ENCODE measurements at regions not wholly inside any gene's neighbourhood (a gene's known extent, or its start where the extent isn't known, plus 50 kb on each side); places are given as distances from the start of the nearest gene placed in this dataset.
"Not testable (repeated sequence)": the region's sequence is repeated elsewhere in the genome, so short reads cannot be mapped to it uniquely, and the experiment has no call there.

DNA sequence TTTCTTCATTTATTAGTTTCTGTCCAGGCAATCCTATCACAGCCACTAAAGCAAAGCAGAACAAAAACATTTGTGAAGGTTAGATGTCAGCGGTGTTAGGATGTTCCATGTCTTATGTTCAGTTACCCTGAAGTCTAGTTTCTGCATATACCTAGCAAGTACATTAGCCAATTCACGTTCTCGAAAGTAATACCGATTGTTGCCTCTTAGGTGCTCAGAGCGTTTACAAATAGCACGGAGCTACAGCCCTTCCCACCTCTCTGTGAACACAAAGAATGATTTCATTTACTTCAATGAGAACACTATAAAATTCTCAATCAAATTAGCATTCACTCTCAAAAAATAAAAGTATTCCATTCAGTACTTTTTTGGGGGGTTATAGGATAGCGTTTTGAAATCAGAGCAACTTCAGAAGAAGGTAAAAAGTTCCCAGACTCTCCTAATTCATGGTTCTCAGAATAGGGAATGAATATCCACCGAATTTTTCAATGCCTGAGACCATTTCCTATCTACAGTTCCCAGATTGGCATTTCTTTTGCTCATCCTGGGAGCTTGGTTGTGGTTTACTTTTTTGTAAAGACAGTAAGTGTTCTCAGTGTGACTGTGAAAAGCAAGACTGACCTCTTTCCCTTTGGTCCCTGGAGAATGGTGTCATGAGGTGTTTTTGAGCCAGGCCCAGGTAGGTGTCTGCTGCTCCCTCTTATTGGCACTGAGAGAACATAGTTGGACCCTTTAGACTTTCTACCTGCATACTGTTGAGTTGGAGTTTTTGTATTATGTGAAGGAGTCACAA, 488.0 kb upstream of the RGS6 start:
- no peak for DNase-seq

DNA sequence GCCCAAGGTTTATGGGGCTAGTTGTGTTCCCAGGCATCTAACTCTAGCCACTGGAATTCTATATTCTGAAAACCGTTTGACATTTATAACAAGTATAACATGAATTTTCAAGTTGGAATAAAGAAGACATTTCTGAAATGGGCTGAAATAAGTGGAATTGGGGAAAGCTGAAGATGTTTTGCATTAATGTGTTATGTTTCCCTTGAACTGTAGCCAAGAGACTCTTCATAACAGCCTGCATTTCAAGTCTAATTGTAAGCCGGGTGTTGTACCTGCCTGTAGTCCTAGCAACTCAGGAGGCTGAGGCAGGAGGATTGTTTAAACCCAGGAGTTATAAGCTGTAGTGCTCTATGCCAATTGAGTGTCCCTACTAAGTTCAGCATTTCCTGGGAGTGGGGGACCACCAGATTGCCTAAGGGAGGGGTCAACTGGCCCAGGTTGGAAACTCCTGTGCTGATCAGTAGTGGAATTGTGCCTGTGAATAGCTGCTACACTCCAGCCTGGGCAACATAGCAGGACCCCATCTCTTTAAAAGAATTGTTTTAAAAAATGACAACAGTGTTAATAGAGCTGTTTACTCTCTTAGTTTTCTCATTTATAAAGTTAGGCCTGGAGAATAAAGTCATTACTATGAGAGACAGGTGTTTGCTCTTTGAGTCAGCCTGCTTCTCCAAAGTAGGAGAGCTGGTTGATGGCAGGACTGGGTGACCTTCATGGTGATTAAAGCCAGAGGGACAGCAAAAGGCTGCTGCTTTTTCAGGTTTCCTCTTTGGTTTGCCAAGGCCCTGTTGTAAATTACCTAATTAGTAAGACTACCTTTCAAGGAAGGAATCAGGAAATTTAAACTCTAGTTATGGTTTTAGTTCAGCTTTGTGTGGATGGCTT, 483.6 kb upstream of the RGS6 start:
- DNase-seq, result no peak

DNA sequence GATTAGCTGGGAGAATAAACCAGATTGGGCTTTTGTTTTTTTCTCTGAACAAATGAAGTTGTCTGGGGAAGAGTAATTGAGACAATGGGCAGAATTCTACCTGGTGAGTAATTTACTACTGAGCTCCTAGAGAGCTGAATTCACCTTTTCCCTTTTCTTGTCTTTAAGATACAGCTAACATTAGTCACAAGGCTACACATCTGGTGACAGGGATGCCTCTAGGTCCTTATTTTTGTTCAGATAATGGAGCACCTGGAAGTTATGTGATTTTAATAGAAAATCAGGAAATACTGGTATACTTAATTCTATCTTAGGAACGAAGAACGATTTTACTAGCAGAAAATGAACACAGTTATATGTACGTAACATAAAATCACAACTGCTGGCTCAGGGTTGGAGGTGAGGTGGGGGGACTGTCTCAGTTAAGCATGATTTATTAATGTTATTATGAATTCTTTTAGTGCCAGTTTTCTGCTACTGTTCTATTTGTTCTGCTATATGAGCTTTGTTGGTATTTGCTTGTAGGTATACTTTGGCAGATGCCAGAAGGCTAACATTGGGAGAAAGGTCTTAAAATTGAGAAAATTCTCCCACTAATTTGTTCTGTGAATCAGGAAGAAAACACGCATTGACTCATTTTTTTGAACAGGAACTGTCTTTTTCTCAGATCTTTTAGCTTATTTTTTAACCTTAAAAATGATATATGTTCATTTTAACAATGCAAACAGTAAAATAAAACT, 482.7 kb upstream of the RGS6 start:
- DNase-seq, result no peak

DNA sequence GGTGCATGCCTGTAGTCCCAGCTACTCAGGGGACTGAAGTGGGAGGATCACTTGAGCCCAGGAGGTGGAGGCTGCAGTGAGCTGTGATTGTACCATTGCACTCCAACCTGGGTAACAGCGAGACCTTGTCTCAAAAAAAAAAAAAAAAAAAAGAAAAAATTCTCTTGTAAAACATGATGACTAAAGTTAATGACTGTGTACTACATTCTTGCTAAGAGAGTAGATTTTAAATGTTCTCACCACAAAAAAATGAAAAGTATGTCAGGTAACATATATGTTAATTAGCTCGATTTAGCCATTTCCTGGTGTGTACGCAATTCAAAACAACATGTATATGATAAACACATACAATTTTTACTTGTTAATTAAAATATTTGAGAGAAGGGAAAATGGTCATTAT, 480.7 kb upstream of the RGS6 start:
- no peak for DNase-seq

DNA sequence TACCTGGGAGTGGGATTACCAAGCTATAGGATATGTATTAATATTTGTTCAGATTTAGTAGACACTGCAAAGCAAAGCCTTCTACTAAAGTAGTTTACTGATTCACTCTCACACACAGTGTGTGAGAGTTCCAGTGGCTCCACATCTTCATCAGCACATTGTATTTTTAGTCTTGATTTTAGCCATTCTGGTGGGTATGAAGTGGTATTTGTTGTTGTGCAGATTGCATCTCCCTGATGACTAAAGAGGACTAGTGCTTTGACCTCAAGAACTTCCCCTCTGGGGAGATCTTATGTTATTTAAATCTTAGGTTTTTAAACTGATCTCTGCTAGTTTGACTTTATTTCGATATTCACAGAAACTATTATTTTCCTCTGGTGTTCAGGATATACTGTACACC, 479.7 kb upstream of the RGS6 start:
- DNase-seq, result no peak

DNA sequence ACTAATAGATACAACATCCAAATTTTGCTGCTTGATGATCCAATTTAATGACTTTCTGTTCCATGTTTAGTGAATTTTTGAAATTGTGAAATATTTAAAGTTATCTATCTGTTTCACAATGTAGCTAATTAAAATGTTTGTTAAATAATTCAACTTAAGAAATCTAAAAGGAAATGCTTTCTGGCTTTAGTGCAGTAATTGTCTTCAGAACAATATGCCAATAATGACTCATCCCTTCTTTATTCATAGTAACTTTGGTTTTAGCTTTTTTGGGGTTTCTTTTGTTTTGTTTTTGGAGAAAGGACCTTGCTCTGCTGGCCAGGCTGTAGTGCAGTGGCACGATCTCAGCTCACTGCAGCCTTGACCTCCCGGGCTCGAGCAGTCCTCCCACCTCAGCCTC, 479.2 kb upstream of the RGS6 start:
- DNase-seq, result no peak

DNA sequence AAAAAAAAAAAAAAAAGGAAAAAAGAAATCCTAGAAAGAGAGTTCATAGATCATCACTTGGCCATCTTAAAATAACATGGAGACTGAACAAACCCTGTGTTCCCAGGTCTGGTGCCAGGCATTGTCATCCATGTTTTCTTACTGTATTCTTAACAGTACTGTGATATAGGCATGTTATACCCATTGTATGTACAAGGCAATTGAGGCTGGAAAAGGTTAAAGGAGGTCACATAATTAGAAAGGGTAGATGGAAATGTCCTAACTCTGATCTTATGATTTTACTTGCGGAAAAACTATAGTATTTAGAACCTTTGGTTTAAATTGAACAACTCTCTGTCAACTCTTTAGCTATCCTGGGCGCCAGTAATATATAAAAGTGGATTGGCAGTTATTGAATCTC, 478.2 kb upstream of the RGS6 start:
- DNase-seq, result no peak

DNA sequence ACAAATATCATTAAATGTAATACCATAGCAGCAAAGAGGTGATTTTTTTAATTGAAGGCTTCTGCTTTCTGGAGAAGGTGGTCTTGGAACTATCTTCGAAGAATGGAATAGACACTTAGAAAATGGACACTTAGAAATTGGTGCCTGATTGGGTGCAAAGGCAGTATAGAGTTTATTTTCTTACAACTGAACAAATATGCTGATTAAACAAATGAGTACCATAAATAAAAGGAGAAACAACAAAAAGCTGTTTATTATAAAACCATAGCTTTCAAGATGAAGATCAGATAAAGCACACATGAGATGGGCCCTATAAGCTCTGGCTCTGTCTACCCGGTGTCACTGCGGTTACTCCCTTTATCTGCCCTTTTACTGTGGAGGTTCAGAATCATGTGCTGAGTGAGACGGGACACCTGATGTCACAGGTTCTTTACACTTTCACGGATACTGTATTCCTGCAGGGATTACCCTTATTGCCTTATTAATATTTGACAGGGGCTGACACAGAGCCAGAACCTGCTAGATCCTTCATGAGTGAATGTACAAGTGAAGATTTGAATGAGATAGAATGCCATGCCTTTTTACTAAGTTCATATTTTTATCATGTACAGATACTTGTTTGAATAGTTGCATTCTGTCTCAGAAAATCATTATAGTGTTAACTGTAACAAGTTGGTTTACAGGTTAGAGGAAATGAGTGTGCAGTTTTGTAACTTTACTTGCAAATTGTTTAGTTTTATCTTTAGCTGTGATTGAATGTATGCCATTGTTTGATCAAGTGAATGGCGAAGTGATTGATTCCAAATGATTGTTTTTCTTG, 477.5 kb upstream of the RGS6 start:
- DNase-seq, result no peak

DNA sequence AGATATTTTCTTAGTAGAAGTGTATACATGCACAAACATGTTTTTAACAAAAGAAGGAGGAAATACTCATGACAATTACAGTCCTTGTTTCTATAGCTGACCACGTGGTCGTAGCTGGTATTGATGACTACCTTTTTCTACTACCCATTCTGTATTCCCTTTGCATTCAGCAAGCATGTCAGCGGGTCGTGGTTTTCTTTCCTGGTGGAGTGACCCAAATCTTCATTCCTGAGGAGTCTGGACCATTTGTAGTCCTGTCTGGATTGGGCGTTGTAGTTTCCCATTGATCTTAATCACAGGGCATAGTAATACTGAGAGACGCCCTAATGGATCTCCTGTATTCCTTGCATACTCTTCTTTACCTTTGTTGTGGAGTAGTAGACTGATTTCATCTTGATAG, 472.1 kb upstream of the RGS6 start:
- no peak for DNase-seq

DNA sequence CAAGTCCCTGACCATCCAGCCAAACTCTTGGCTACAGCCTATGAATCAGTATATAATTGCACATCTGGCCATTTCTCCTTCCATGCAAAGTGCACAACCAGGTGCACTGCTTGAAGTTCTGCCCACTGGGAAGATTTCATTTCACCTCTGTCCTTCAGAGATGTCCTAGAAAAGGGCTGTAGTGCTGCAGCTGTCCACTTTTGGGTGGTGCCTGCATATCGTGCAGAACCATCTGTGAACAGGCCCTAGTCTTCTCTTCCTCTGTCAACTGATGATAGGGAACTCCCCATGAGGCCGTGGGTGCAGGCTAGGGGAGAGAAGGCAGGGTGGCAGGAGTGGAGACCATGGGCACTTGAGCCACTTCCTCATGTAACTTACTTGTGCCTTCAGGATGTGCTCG, 470.6 kb upstream of the RGS6 start:
- DNase-seq, result not testable (repeated sequence)

DNA sequence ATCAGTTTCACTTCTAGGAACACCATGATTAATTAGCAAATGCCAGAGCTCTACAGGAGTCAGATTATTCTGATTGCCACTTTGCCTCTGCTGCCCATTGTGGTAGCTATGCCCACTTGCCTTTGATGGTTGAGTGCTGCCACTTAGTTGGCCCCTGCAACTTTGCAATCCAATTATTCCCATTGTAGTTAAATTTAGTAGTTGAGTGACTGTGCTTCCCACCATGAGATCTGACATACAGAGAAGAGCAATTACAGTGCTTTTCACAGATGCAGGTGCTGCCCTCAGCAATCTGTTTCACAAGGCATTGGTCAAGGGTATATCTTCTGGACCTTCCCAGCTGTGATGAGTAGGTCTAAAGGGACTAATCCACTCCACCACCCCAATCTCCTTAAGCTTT, 468.4 kb upstream of the RGS6 start:
- DNase-seq, result no peak

DNA sequence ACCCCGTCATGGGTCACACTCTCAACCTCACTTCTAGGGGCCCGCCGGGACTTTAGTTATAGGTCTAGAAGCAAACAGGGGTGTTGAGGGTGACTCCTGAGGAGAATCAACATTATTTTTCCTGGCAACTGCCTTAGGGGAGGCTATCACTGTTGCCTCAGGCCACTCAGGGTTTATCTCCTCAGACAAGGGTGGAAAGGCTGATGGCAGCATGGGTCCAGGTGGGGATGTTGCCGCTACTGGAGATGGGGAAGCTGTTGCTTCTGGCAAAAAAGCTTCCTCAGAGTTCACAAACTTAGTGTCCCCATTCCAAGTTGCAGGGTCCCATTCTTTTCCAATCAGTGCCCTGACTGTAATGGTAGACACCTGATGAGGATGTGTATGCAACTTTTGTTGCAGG, 467.4 kb upstream of the RGS6 start:
- DNase-seq, result no peak

DNA sequence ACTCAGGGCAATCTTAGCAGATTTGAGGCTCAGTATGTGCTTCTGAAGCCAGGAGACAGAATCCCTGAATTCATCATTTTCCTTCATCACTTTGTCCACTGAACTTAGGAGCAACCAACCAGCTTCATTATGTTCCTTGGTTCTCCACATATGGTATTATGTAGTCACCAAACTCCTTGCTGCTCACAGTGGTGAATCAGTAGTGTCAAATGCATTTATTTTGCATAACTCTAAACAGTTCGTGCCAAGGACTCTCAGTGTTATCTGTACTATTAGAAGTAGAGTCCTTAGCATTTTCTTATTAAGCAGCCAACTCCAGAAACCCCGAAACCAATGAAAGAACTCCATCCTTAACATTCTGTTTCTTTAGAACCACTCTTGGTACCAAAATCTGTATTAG, 466.9 kb upstream of the RGS6 start:
- no peak for DNase-seq

DNA sequence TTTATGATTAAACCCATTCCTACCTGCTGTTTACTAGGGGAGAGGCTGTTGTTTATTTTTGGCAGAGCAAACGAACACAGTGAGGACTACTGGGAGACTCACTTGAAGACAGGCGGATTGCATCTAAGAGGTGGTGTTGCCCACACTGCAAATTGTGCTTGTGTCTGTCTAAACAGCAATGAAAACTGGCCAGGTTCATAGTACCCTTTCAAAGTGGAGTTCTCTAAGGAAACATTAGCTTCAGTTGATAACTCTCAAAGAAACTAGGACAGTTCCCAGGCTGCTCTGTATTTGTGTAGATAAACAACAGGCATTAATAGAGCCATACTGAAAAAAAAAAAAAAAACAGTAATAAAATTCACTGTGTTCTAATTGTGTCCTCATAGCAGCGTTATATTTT, 466.0 kb upstream of the RGS6 start:
- no peak for DNase-seq

DNA sequence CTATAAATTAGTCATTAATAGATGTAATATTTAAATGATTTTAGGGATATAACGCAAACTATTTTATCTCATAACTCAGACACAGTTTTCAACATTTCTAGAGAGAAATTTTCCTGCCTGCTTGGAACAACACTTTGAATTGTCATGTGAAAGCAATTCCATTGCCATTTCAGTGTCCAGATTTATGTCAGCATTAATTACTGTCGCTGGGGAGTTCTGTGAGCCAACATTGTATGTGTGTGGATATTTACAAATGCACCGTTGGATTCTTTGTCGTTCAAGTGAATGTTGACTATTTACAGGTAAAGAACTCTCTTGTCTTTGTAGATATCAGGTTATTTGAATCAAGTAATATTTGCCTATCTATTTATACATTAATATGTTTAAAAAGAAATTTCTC, 465.3 kb upstream of the RGS6 start:
- DNase-seq, result no peak

DNA sequence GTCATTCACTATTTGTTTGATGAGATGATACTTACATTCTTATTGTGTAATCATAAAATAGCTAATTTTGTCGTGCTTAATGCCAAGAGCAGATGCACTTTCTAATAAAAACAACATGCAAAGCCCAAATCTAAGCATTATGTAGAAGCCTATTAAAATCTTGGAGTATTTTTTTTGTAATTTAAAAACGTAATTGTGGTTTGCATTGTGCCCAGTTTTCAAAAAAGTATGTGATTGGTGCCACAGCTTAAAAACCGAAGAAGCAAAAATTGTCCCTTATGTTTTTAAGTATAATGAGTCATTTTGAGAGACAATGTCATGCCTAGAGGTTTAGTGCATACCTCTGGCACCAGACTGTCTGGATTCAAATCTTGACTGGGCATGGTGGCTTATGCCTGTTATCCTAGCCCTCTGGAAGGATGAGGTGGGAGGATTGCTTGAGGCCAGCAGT, 464.8 kb upstream of the RGS6 start:
- no peak for DNase-seq

DNA sequence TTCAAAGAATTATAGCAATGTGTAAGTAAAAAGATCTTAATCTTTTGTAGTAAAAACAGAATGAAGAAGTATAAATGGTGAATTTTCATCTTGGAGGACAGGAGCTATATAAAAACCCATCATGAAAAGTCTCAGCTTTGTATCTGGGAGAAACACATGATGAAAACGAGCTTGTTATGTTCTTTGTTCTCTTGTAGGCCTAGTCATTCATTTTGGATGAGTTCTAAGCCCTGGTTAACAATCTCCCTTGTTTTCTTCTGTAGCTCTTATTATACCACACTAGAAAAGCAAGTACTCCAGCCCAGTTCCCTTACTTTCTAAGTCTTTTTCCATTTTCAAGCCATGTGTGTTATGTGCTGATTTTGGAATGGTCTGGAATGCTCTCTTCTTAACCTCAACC, 463.5 kb upstream of the RGS6 start:
- no peak for DNase-seq

DNA sequence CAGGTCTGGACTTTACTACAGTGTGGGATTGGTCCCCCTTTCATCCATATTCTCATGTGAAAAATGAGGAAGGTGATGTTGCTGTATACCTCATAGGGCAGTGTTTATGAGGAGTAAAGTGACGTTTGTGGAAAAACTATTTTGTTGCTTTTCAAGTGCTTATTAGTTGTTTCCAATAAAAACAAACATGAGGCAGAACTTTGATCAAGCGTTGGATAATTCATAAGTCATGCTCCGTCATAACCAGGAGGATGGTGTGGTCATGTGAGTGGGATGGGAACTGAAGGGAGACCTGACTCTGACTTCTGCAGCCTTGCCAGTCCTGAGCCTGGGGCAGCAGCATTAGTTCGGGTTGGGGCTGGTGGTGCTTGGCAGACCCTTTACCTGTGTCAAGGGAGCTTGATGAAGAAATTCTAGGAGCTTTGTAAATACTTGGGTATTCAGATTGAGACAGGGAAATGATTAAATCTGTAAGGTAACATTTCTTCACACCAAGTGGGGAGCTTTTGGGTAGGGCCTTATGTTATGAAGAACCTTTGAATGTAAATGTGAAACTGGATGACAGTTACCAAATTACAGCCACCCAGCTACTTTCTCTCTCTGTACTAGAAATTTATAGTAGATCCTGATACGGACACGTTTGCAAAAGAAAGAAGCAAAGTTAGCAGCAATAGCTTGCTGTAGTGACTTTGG, 462.4 kb upstream of the RGS6 start:
- DNase-seq, result no peak

DNA sequence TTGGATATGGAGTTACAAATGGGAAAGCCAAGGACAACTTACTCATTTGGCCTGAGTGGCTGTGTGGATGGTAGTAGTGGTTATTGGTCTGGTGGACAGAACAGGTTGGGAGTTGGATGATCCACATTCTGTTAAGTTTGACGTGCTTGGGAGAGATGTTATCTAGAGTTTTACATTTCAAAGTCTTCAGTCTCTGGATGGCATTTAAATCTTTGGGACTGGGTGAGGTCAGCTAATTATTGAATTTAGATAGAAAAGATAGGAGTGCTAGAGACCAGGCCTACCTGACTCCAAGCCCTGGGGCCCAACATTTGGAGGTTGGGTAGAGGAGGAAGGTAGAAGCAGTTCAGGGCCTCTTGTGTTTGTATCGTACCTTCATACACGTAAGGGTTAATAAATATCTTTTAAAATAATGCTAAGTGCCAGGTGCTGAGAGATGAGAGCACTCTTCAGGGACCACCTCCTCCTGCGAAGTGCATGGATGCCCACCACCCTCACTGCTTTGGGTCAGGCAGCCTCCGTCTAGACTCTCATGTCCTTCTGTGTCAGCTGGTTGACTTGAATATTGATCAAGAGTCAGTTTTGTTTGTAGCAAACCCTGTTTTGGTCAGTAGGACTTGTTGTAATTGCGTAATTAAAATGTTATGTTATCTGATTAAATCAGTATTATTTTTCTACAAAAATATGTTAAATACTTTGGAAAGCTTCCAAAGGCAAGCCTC, 460.4 kb upstream of the RGS6 start:
- DNase-seq, result no peak

DNA sequence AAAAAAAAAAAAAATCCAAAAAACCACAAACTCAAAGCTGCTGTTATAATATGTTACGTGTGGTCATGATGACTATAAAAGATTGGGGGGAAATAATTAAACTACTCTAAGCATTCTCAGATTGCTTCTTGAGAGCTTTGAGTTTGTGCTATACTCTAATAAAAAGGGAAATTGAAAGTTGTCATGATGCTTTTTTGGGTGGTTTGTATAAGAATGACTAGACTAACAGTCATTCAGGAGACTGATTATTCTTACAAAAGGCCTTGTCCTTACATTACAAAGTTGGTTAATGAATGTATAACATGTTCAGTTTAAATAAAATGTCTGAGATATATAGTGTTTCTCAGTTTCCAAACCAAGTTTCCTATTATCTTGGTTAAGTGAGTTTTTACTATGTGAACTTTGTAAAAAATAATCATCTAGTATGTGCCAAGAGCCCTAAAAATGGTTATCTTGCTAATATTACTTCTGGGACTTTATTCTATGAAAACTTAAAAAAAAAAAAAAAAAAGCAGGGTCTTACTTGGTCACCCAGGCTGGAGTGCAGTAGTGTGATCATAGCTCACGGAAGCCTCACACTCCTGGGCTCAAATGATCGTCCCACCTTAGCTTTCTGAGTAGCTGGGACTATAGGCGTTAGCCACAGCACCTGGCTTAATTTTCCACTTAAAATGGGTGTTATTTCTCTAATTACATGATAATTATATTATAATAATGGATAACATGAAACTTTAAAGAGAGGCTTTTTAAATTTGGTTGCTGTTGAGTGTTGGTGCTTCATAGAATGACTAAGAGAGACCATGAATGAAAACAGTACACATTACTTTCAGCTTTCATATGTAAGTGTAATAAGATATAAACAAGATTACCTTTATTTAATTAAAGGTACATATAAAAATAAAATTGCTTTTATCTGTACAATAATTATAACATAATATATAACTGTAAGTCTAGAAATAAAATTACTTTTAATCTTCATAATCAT, 459.6 kb upstream of the RGS6 start:
- no peak for DNase-seq
